HEK293T (cell line): ENCODE measurements at regions not wholly inside any gene's neighbourhood (a gene's known extent, or its start where the extent isn't known, plus 50 kb on each side); places are given as distances from the start of the nearest gene placed in this dataset.

Experiments used
- CTCF ChIA-PET: fragments of 350-600 bp; formaldehyde crosslinking; extraction: SDS; loops from one replicate; lab custom pipeline; 2021; ENCODE audit warnings: antibody characterized with exemption, inconsistent platforms; lab: Yijun Ruan, JAX
- POLR2A ChIA-PET: fragments of 350-600 bp; formaldehyde crosslinking; extraction: SDS; loops from one replicate; lab custom pipeline; 2020; ENCODE audit warnings: antibody characterized with exemption, inconsistent platforms; lab: Yijun Ruan, JAX
- DNase-seq: peaks from one replicate; pipeline ENCODE4 v3.0.0; 2012; ENCODE audit warnings: mixed read lengths; ENCODE audit errors: extremely low spot score
- ARNT ChIP-seq: fragments of 450-650 bp; IDR thresholded peaks from 2 replicates; pipeline ENCODE4 v1.6.1; 2017; ENCODE audit warnings: mild to moderate bottlenecking
- BHLHE40 ChIP-seq: fragments of 450-650 bp; IDR thresholded peaks from 2 replicates; pipeline ENCODE4 v1.6.1; 2016; ENCODE audit warnings: mild to moderate bottlenecking, moderate library complexity, borderline replicate concordance
- FOXA1 ChIP-seq: fragments of 450-650 bp; IDR thresholded peaks from 2 replicates; pipeline ENCODE4 v1.6.1; 2016; ENCODE audit warnings: mild to moderate bottlenecking
- FOXM1 ChIP-seq: fragments of 450-650 bp; IDR thresholded peaks from 2 replicates; pipeline ENCODE4 v1.6.1; 2017; ENCODE audit warnings: mild to moderate bottlenecking, borderline replicate concordance
- HDGF ChIP-seq: fragments of 450-650 bp; IDR thresholded peaks from 2 replicates; pipeline ENCODE4 v1.6.1; 2017; ENCODE audit warnings: antibody characterized with exemption, borderline replicate concordance
- LEF1 ChIP-seq: fragments of 450-650 bp; IDR thresholded peaks from 2 replicates; pipeline ENCODE4 v1.6.1; 2017; ENCODE audit warnings: mild to moderate bottlenecking, borderline replicate concordance
- SP1 ChIP-seq: fragments of 450-650 bp; IDR thresholded peaks from 2 replicates; pipeline ENCODE4 v1.6.1; 2017
- SUZ12 ChIP-seq: fragments of 450-650 bp; IDR thresholded peaks from 2 replicates; pipeline ENCODE4 v1.6.1; 2016; ENCODE audit warnings: mild to moderate bottlenecking
- ZNF384 ChIP-seq: fragments of 450-650 bp; IDR thresholded peaks from 2 replicates; pipeline ENCODE4 v1.6.1; 2016
- TF ChIP-seq, protein P1 (sequence below): fragments of 450-650 bp; IDR thresholded peaks from 2 replicates; pipeline ENCODE4 v1.6.1; 2016

DNA sequence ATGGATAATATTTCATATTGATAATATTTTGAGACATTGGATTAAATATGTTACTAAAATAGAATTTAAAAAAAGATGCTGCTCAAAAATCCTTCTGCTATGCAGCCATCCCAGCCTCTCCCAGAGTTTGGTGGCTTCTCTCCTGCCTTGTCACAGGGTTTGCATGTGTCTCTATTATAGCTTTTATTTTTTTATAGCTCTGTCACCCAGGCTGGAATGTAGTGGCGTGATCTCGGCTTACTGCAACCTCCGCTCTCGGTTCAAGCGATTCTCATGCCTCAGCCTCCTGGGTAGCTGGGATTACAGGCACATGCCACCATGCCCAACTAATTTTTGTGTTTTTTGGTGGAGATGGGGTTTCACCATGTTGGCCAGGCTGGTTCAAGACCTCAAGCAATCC is 50.7 kb upstream of the ID3 start:
- no peak for DNase-seq
- TF ChIP-seq, protein P1, sequence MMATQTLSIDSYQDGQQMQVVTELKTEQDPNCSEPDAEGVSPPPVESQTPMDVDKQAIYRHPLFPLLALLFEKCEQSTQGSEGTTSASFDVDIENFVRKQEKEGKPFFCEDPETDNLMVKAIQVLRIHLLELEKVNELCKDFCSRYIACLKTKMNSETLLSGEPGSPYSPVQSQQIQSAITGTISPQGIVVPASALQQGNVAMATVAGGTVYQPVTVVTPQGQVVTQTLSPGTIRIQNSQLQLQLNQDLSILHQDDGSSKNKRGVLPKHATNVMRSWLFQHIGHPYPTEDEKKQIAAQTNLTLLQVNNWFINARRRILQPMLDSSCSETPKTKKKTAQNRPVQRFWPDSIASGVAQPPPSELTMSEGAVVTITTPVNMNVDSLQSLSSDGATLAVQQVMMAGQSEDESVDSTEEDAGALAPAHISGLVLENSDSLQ: no peak
- TF ChIP-seq SUZ12 (no peak), SP1 (no peak), FOXM1 (no peak), ZNF384 (no peak), HDGF (no peak), FOXA1 (no peak), LEF1 (no peak), ARNT (no peak), BHLHE40 (no peak)
- POLR2A ChIA-PET: interaction anchor here (0.6 to 1.5 kb wide), 2 partner anchors 11 to 54 kb away, joined by 3 read pairs; no protein-coding TSS in a partner anchor
- CTCF ChIA-PET: no interaction called here
